ENCODE measurements at regions not wholly inside any gene's neighbourhood (a gene's known extent, or its start where the extent isn't known, plus 50 kb on each side); places are given as distances from the start of the nearest gene placed in this dataset.

- TF ChIP-seq CTCF (IDR thresholded peaks at IDR 0.05) (no peak), POLR2A (IDR thresholded peaks at IDR 0.05) (no peak)
These were observed 492.3 kb downstream of the DIPK2A start for GRCh38 chr3:144463911-144464310.

Data from tibial nerve (tissue), 3 donors.